ENCODE measurements at regions not wholly inside any gene's neighbourhood (a gene's known extent, or its start where the extent isn't known, plus 50 kb on each side); places are given as distances from the start of the nearest gene placed in this dataset.
"Not testable (repeated sequence)": the region's sequence is repeated elsewhere in the genome, so short reads cannot be mapped to it uniquely, and the experiment has no call there.

DNA sequence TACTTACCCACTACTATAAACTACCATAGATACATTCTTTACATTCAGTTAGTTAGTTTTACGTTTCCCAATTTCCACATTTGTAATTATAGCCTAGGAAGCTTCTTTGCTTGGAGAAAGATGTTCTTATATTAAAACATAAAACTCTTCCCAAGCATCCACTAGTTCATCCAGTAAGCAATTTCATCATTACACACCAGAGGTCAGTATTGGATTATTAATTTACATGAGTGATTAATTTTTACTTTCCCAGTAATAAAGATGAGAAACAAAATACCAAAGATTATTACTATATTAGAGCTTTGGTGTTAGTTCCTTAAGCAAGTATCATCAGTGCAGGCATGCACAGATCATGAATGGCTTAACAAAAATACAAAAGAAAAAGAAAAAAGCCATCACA is 518.4 kb downstream of the TUBA3C start:
- H3K9ac ChIP-seq (ENCODE audit: low read length in 3 of 3); H3K9me3 ChIP-seq (ENCODE audit: control insufficient read depth in 2 of 3, insufficient read depth in 1 of 3, low read length in 3 of 3); intact Hi-C loops (cut with DNase I); H3K4me1 ChIP-seq (ENCODE audit: control insufficient read depth in 2 of 3, insufficient read depth in 2 of 3, low read depth in 1 of 3, low read length in 3 of 3); H3K36me3 ChIP-seq (ENCODE audit: control insufficient read depth in 2 of 3, insufficient read depth in 3 of 3, low read length in 3 of 3); H3K27ac ChIP-seq (ENCODE audit: low read depth in 2 of 2, low read length in 2 of 2); H3K4me3 ChIP-seq (ENCODE audit: low read length in 3 of 3); DNase-seq; H3K27me3 ChIP-seq (ENCODE audit: control insufficient read depth, insufficient read depth, low read length): not testable (repeated sequence)
- TF ChIP-seq, protein P1, sequence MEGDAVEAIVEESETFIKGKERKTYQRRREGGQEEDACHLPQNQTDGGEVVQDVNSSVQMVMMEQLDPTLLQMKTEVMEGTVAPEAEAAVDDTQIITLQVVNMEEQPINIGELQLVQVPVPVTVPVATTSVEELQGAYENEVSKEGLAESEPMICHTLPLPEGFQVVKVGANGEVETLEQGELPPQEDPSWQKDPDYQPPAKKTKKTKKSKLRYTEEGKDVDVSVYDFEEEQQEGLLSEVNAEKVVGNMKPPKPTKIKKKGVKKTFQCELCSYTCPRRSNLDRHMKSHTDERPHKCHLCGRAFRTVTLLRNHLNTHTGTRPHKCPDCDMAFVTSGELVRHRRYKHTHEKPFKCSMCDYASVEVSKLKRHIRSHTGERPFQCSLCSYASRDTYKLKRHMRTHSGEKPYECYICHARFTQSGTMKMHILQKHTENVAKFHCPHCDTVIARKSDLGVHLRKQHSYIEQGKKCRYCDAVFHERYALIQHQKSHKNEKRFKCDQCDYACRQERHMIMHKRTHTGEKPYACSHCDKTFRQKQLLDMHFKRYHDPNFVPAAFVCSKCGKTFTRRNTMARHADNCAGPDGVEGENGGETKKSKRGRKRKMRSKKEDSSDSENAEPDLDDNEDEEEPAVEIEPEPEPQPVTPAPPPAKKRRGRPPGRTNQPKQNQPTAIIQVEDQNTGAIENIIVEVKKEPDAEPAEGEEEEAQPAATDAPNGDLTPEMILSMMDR (IDR thresholded peaks at IDR 0.05; ENCODE audit: borderline replicate concordance, extremely low read depth, insufficient read depth): peak; percentile 14
- peak; percentile 66 for FAIRE-seq

- TF ChIP-seq, protein P1 (IDR thresholded peaks at IDR 0.05; ENCODE audit: borderline replicate concordance, extremely low read depth, insufficient read depth): peak; percentile 18
- FAIRE-seq; H3K36me3 ChIP-seq (ENCODE audit: control insufficient read depth in 2 of 3, insufficient read depth in 3 of 3, low read length in 3 of 3); H3K4me3 ChIP-seq (ENCODE audit: low read length in 3 of 3); H3K4me1 ChIP-seq (ENCODE audit: control insufficient read depth in 2 of 3, insufficient read depth in 2 of 3, low read depth in 1 of 3, low read length in 3 of 3); intact Hi-C loops (cut with DNase I); H3K9me3 ChIP-seq (ENCODE audit: control insufficient read depth in 2 of 3, insufficient read depth in 1 of 3, low read length in 3 of 3); H3K27me3 ChIP-seq (ENCODE audit: control insufficient read depth, insufficient read depth, low read length); H3K9ac ChIP-seq (ENCODE audit: low read length in 3 of 3); H3K27ac ChIP-seq (ENCODE audit: low read depth in 2 of 2, low read length in 2 of 2): not testable (repeated sequence)
- DNase-seq: peak in 1 of 5 donors; percentile 33
Observed at GRCh38 chr13:18643644-18644172, 537.9 kb downstream of the TUBA3C start.

- intact Hi-C loops (cut with DNase I); H3K4me1 ChIP-seq (ENCODE audit: control insufficient read depth in 2 of 3, insufficient read depth in 2 of 3, low read depth in 1 of 3, low read length in 3 of 3); DNase-seq; H3K9me3 ChIP-seq (ENCODE audit: control insufficient read depth in 2 of 3, insufficient read depth in 1 of 3, low read length in 3 of 3); H3K27me3 ChIP-seq (ENCODE audit: control insufficient read depth, insufficient read depth, low read length); FAIRE-seq; H3K9ac ChIP-seq (ENCODE audit: low read length in 3 of 3); H3K4me3 ChIP-seq (ENCODE audit: low read length in 3 of 3); H3K36me3 ChIP-seq (ENCODE audit: control insufficient read depth in 2 of 3, insufficient read depth in 3 of 3, low read length in 3 of 3); H3K27ac ChIP-seq (ENCODE audit: low read depth in 2 of 2, low read length in 2 of 2): not testable (repeated sequence)
Observed at GRCh38 chr13:18628928-18629327, 552.7 kb downstream of the TUBA3C start.

GRCh38 chr13:18628428-18628827 is 553.2 kb downstream of the TUBA3C start:
- Histone ChIP-seq H3K9ac (ENCODE audit: low read length in 3 of 3) (no peak overlapping the region), H3K36me3 (ENCODE audit: control insufficient read depth in 2 of 3, insufficient read depth in 3 of 3, low read length in 3 of 3) (no peaks in the 10 kb centered on the region), H3K4me1 (ENCODE audit: control insufficient read depth in 2 of 3, insufficient read depth in 2 of 3, low read depth in 1 of 3, low read length in 3 of 3) (no peaks in the 10 kb centered on the region), H3K27ac (ENCODE audit: low read depth in 2 of 2, low read length in 2 of 2) (no peak overlapping the region), H3K27me3 (ENCODE audit: control insufficient read depth, insufficient read depth, low read length) (no peaks in the 10 kb centered on the region), H3K9me3 (ENCODE audit: control insufficient read depth in 2 of 3, insufficient read depth in 1 of 3, low read length in 3 of 3) (no peaks in the 10 kb centered on the region), H3K4me3 (ENCODE audit: low read length in 3 of 3) (no peak overlapping the region)
- FAIRE-seq (no peak), DNase-seq (no peak)
- intact Hi-C loops (cut with DNase I): no loop called here
- TF ChIP-seq, protein P1 (IDR thresholded peaks at IDR 0.05; ENCODE audit: borderline replicate concordance, extremely low read depth, insufficient read depth): no peak

DNA sequence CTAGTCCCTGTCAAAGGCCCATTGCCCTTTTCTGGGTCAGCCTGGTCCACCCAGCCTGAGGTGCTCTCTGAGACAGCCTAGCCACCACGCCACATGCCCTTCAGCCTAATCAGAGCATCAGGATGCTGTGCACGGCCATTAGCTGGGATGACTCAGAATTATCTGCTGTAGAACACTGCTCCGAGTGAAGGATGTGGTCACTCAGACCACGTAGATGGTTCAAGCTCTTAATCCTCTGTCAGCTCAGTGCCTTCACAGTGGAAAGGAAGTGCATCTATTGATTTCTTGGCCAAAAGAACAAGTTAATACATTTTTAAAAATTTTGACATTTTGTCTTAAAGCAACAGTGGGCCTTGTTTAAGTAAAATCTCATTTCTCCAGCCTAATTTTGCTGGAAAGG is 557.6 kb downstream of the TUBA3C start:
- H3K36me3 ChIP-seq (ENCODE audit: control insufficient read depth in 2 of 3, insufficient read depth in 3 of 3, low read length in 3 of 3); H3K4me1 ChIP-seq (ENCODE audit: control insufficient read depth in 2 of 3, insufficient read depth in 2 of 3, low read depth in 1 of 3, low read length in 3 of 3); intact Hi-C loops (cut with DNase I); FAIRE-seq; H3K27ac ChIP-seq (ENCODE audit: low read depth in 2 of 2, low read length in 2 of 2); DNase-seq; H3K9me3 ChIP-seq (ENCODE audit: control insufficient read depth in 2 of 3, insufficient read depth in 1 of 3, low read length in 3 of 3); H3K4me3 ChIP-seq (ENCODE audit: low read length in 3 of 3); H3K9ac ChIP-seq (ENCODE audit: low read length in 3 of 3); H3K27me3 ChIP-seq (ENCODE audit: control insufficient read depth, insufficient read depth, low read length): not testable (repeated sequence)

DNA sequence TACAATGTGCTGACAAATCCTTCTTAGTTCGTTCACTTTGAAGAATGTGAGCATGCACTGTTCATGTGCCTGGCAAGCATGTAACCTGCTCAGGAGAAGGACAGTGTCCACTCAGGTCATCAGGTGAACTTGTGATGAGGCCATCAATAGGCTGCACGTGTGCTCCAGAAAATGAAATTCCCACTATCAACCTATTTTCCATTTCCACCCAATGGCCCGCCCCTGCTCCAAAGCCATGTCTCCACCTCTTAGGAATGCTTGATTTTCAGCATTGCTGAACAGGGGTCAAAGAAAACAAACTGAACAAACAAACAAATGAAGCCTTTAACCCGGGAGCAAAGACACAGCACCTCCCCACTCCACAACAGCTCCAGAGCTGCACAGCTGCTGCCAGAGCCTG is 563.2 kb downstream of the TUBA3C start:
- H3K27ac ChIP-seq (ENCODE audit: low read depth in 2 of 2, low read length in 2 of 2); FAIRE-seq; intact Hi-C loops (cut with DNase I); H3K4me1 ChIP-seq (ENCODE audit: control insufficient read depth in 2 of 3, insufficient read depth in 2 of 3, low read depth in 1 of 3, low read length in 3 of 3); H3K27me3 ChIP-seq (ENCODE audit: control insufficient read depth, insufficient read depth, low read length); H3K36me3 ChIP-seq (ENCODE audit: control insufficient read depth in 2 of 3, insufficient read depth in 3 of 3, low read length in 3 of 3); DNase-seq; H3K9me3 ChIP-seq (ENCODE audit: control insufficient read depth in 2 of 3, insufficient read depth in 1 of 3, low read length in 3 of 3); H3K4me3 ChIP-seq (ENCODE audit: low read length in 3 of 3); H3K9ac ChIP-seq (ENCODE audit: low read length in 3 of 3): not testable (repeated sequence)
